ENCODE measurements at regions not wholly inside any gene's neighbourhood (a gene's known extent, or its start where the extent isn't known, plus 50 kb on each side); places are given as distances from the start of the nearest gene placed in this dataset.
A peak's percentile ranks its signal among the peaks of the same experiment; 100 is the strongest.
"Not testable (repeated sequence)": the region's sequence is repeated elsewhere in the genome, so short reads cannot be mapped to it uniquely, and the experiment has no call there.

GRCh38 chr3:98644168-98644567 lies 50.8 kb upstream of the CPOX start:
- no peak for DNase-seq

- DNase-seq: no peak
Measured at GRCh38 chr3:98645039-98645438, 51.6 kb upstream of the CPOX start.

GRCh38 chr3:98646680-98647079 lies 53.3 kb upstream of the CPOX start:
- no peak for DNase-seq

- DNase-seq: no peak
Measured at GRCh38 chr3:98647197-98647596, 53.8 kb upstream of the CPOX start.

GRCh38 chr3:98650971-98651779 lies 57.8 kb upstream of the CPOX start:
- DNase-seq: no peak

GRCh38 chr3:98651780-98652077 lies 58.3 kb upstream of the CPOX start:
- no peak for DNase-seq

GRCh38 chr3:98655666-98656065 lies 62.3 kb upstream of the CPOX start:
- no peak for DNase-seq

GRCh38 chr3:98657457-98657856 lies 64.0 kb upstream of the CPOX start:
- peak; percentile 13 for DNase-seq

- no peak for DNase-seq
Measured at GRCh38 chr3:98662699-98663098, 69.3 kb upstream of the CPOX start.

- DNase-seq: no peak
Measured at GRCh38 chr3:98670020-98670419, 76.6 kb upstream of the CPOX start.

- DNase-seq: no peak
Measured at GRCh38 chr3:98679986-98680385, 83.2 kb upstream of the ST3GAL6 start.

- DNase-seq: no peak
Measured at GRCh38 chr3:98680723-98681122, 82.4 kb upstream of the ST3GAL6 start.

GRCh38 chr3:98681486-98681885 lies 81.7 kb upstream of the ST3GAL6 start:
- no peak for DNase-seq

GRCh38 chr3:98682391-98682790 lies 80.7 kb upstream of the ST3GAL6 start:
- DNase-seq: not testable (repeated sequence)

GRCh38 chr3:98688363-98688762 lies 74.8 kb upstream of the ST3GAL6 start:
- DNase-seq: no peak

- DNase-seq: no peak
Measured at GRCh38 chr3:98690876-98691275, 72.3 kb upstream of the ST3GAL6 start.

- DNase-seq: no peak
Measured at GRCh38 chr3:98691897-98692296, 71.2 kb upstream of the ST3GAL6 start.

GRCh38 chr3:98692787-98693473 lies 70.2 kb upstream of the ST3GAL6 start:
- no peak for DNase-seq

GRCh38 chr3:98695796-98696195 lies 67.3 kb upstream of the ST3GAL6 start:
- DNase-seq: no peak

- not testable (repeated sequence) for DNase-seq
Measured at GRCh38 chr3:98696296-98696695, 66.8 kb upstream of the ST3GAL6 start.

- DNase-seq: no peak
Measured at GRCh38 chr3:98697225-98697624, 65.9 kb upstream of the ST3GAL6 start.

GRCh38 chr3:98699132-98699531 lies 64.0 kb upstream of the ST3GAL6 start:
- DNase-seq: no peak

- DNase-seq: no peak
Measured at GRCh38 chr3:98701071-98701675, 62.0 kb upstream of the ST3GAL6 start.

- no peak for DNase-seq
Measured at GRCh38 chr3:98702166-98702565, 61.0 kb upstream of the ST3GAL6 start.

Data from activated CD4-positive, alpha-beta T cell treated with anti-CD3 and anti-CD28 coated beads for 1 hour (primary cell).